ENCODE measurements at regions not wholly inside any gene's neighbourhood (a gene's known extent, or its start where the extent isn't known, plus 50 kb on each side); places are given as distances from the start of the nearest gene placed in this dataset.

DNA sequence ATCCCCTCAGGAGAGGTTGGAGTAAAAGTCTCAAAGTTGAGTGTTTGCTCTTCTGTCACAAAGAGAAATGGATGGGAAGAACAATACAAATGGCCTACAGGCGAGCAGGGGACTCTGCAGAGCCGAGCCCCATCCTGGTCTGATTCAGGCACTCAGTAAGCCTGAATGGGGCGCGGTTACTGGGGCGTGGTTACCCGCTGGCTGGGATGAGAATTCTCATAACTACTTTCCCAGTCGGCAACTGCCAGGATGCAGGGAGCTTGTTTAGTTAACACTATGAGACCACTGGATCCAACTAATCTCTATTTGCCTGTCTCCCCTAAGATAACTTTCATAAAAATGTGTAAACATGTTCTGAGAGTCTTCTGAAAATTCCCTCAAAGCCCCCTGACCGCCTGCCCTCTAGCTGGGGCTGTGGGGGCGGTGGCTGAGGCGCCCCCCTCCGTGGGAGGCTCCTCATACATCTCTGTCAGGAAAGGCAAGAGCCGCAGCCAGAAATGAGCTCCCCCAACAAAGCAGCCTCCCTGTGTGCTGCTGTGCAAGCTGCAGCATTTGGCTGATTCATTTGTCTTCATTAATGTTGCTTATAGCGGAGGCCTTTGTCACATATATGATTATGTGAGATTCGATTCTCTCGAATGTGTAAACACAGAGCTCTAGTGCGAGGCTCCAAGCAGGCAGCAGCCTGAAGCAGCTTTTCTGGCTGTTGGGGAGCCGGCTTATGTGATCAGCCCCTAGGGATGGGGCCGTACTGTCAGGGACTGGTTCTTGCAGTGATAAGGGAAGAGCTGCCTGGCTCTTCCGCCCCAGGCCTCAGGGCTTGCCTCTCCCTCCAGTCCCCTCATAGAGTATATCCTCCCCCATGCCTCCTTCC lies 126.1 kb upstream of the ARHGAP5 start:
- ATAC-seq, result peak; percentile 71; the same call in 2 of the 3 replicates
- TF ChIP-seq ZNF8 (CRISPR knock-in tag; IDR thresholded peaks at IDR 0.05) (no peak), ZFP3 (CRISPR knock-in tag; IDR thresholded peaks at IDR 0.05) (no peak), TOX (CRISPR knock-in tag; IDR thresholded peaks at IDR 0.05; ENCODE audit: borderline replicate concordance) (no peak), BACH2 (CRISPR knock-in tag; IDR thresholded peaks at IDR 0.05; ENCODE audit: borderline replicate concordance) (no peak), ZNF70 (CRISPR knock-in tag; IDR thresholded peaks at IDR 0.05) (no peak), SNAI2 (CRISPR knock-in tag; IDR thresholded peaks at IDR 0.05) (no peak), TCF4 (CRISPR knock-in tag; IDR thresholded peaks at IDR 0.05; ENCODE audit: borderline replicate concordance) (no peak), GLIS3 (CRISPR knock-in tag; IDR thresholded peaks at IDR 0.05) (no peak), OSR1 (CRISPR knock-in tag; IDR thresholded peaks at IDR 0.05) (no peak), POU6F1 (CRISPR knock-in tag; IDR thresholded peaks at IDR 0.05; ENCODE audit: borderline replicate concordance, low read depth) (no peak), ZNF565 (CRISPR knock-in tag; conservative IDR thresholded peaks at IDR 0.05; ENCODE audit: low read depth) (no peak), ESRRG (CRISPR knock-in tag; IDR thresholded peaks at IDR 0.05) (no peak), CSDC2 (CRISPR knock-in tag; IDR thresholded peaks at IDR 0.05) (no peak), PATZ1 (CRISPR knock-in tag; IDR thresholded peaks at IDR 0.05; ENCODE audit: borderline replicate concordance) (no peak)

DNA sequence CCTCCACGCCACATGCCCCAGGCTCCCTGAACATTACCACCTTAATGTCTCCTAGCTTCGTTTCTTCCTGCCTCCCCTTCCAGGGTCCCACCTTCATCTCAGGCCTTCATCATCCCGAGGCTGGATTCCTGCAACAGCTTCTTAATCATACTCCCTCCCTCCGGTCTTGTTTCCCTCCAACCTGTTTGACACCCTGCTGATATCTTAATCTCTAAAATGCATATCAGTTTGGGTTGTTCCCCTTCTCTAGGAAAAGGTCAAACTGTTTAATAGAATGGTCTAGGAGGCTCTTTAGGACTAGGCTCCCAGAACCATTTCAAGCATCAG lies 125.5 kb upstream of the ARHGAP5 start:
- no peak for ATAC-seq
- TF ChIP-seq SNAI2 (CRISPR knock-in tag; IDR thresholded peaks at IDR 0.05) (no peak), RARB (CRISPR knock-in tag; IDR thresholded peaks at IDR 0.05) (no peak), TCF4 (CRISPR knock-in tag; IDR thresholded peaks at IDR 0.05; ENCODE audit: borderline replicate concordance) (no peak), CSDC2 (CRISPR knock-in tag; IDR thresholded peaks at IDR 0.05) (no peak), ZNF70 (CRISPR knock-in tag; IDR thresholded peaks at IDR 0.05) (no peak), CREB5 (CRISPR knock-in tag; IDR thresholded peaks at IDR 0.05; ENCODE audit: low read depth) (no peak), PATZ1 (CRISPR knock-in tag; IDR thresholded peaks at IDR 0.05; ENCODE audit: borderline replicate concordance) (no peak), ZNF8 (CRISPR knock-in tag; IDR thresholded peaks at IDR 0.05) (no peak), ARNTL (CRISPR knock-in tag; IDR thresholded peaks at IDR 0.05; ENCODE audit: borderline replicate concordance, low read depth) (no peak), ISL1 (CRISPR knock-in tag; IDR thresholded peaks at IDR 0.05) (no peak), ZNF565 (CRISPR knock-in tag; conservative IDR thresholded peaks at IDR 0.05; ENCODE audit: low read depth) (no peak), ZFP30 (CRISPR knock-in tag; IDR thresholded peaks at IDR 0.05) (no peak), POU6F1 (CRISPR knock-in tag; IDR thresholded peaks at IDR 0.05; ENCODE audit: borderline replicate concordance, low read depth) (no peak), TOX (CRISPR knock-in tag; IDR thresholded peaks at IDR 0.05; ENCODE audit: borderline replicate concordance) (no peak), GLIS3 (CRISPR knock-in tag; IDR thresholded peaks at IDR 0.05) (no peak), BACH2 (CRISPR knock-in tag; IDR thresholded peaks at IDR 0.05; ENCODE audit: borderline replicate concordance) (no peak), ZC3H10 (CRISPR knock-in tag; IDR thresholded peaks at IDR 0.05) (no peak)
- TF ChIP-seq, protein P1, sequence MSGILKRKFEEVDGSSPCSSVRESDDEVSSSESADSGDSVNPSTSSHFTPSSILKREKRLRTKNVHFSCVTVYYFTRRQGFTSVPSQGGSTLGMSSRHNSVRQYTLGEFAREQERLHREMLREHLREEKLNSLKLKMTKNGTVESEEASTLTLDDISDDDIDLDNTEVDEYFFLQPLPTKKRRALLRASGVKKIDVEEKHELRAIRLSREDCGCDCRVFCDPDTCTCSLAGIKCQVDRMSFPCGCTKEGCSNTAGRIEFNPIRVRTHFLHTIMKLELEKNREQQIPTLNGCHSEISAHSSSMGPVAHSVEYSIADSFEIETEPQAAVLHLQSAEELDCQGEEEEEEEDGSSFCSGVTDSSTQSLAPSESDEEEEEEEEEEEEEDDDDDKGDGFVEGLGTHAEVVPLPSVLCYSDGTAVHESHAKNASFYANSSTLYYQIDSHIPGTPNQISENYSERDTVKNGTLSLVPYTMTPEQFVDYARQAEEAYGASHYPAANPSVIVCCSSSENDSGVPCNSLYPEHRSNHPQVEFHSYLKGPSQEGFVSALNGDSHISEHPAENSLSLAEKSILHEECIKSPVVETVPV (CRISPR knock-in tag; IDR thresholded peaks at IDR 0.05), result no peak
- TF ChIP-seq, protein P2, sequence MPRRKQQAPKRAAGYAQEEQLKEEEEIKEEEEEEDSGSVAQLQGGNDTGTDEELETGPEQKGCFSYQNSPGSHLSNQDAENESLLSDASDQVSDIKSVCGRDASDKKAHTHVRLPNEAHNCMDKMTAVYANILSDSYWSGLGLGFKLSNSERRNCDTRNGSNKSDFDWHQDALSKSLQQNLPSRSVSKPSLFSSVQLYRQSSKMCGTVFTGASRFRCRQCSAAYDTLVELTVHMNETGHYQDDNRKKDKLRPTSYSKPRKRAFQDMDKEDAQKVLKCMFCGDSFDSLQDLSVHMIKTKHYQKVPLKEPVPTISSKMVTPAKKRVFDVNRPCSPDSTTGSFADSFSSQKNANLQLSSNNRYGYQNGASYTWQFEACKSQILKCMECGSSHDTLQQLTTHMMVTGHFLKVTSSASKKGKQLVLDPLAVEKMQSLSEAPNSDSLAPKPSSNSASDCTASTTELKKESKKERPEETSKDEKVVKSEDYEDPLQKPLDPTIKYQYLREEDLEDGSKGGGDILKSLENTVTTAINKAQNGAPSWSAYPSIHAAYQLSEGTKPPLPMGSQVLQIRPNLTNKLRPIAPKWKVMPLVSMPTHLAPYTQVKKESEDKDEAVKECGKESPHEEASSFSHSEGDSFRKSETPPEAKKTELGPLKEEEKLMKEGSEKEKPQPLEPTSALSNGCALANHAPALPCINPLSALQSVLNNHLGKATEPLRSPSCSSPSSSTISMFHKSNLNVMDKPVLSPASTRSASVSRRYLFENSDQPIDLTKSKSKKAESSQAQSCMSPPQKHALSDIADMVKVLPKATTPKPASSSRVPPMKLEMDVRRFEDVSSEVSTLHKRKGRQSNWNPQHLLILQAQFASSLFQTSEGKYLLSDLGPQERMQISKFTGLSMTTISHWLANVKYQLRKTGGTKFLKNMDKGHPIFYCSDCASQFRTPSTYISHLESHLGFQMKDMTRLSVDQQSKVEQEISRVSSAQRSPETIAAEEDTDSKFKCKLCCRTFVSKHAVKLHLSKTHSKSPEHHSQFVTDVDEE (CRISPR knock-in tag; IDR thresholded peaks at IDR 0.05), result no peak
